ENCODE measurements at regions not wholly inside any gene's neighbourhood (a gene's known extent, or its start where the extent isn't known, plus 50 kb on each side); places are given as distances from the start of the nearest gene placed in this dataset.

- no peaks in the 10 kb centered on the region for H3K9me3 ChIP-seq
- peak overlapping the region in 1 of 4 donors; percentile 40 for H3K27ac ChIP-seq
- no peak for ATAC-seq
- H3K4me3 ChIP-seq: no peak overlapping the region
- no peak for TF ChIP-seq POLR2AphosphoS5 (IDR thresholded peaks at IDR 0.05)
- TF ChIP-seq EP300 (IDR thresholded peaks at IDR 0.05): no peak
- no peak for TF ChIP-seq CTCF (IDR thresholded peaks at IDR 0.05)
- no peak for TF ChIP-seq POLR2A (IDR thresholded peaks at IDR 0.05)
- no peaks in the 10 kb centered on the region for H3K36me3 ChIP-seq
- H3K4me1 ChIP-seq: peaks cover 0 to 7% (median 6%) of the 10 kb centered on the region in 3 donors
- H3K27me3 ChIP-seq: no peaks in the 10 kb centered on the region
- 37 to 86% methylated on average over 5 to 7 of the region's 8 CpGs for WGBS, 2 donors (ENCODE audit: low coverage in 1 of 2)
Observed at GRCh38 chr1:47645151-47645550, 207.3 kb downstream of the FOXD2 start.

- TF ChIP-seq POLR2A (IDR thresholded peaks at IDR 0.05): no peak
- TF ChIP-seq POLR2AphosphoS5 (IDR thresholded peaks at IDR 0.05): no peak
- TF ChIP-seq EP300 (IDR thresholded peaks at IDR 0.05): no peak
- TF ChIP-seq CTCF (IDR thresholded peaks at IDR 0.05): no peak
- Histone ChIP-seq H3K4me1 (peaks cover 0 to 7% (median 6%) of the 10 kb centered on the region in 3 donors), H3K4me3 (no peak overlapping the region), H3K27ac (no peak overlapping the region), H3K9me3 (no peaks in the 10 kb centered on the region), H3K27me3 (no peaks in the 10 kb centered on the region), H3K36me3 (no peaks in the 10 kb centered on the region)
- 100% methylated on average over 1 of the region's 1 CpG for WGBS, 2 donors (ENCODE audit: low coverage in 1 of 2)
- no peak for ATAC-seq
Observed at GRCh38 chr1:47646676-47647075, 208.8 kb downstream of the FOXD2 start.

- H3K4me3 ChIP-seq: no peak overlapping the region
- no peaks in the 10 kb centered on the region for H3K27me3 ChIP-seq
- H3K4me1 ChIP-seq: peaks cover 0 to 7% (median 6%) of the 10 kb centered on the region in 3 donors
- 93% methylated on average over 5 of the region's 5 CpGs; no CpG with 5 or more reads in 1 of the 2 donors for WGBS, 2 donors (ENCODE audit: low coverage in 1 of 2)
- H3K27ac ChIP-seq: no peak overlapping the region
- H3K36me3 ChIP-seq: no peaks in the 10 kb centered on the region
- no peak for TF ChIP-seq POLR2AphosphoS5 (IDR thresholded peaks at IDR 0.05)
- no peak for TF ChIP-seq EP300 (IDR thresholded peaks at IDR 0.05)
- no peak for ATAC-seq
- H3K9me3 ChIP-seq: no peaks in the 10 kb centered on the region
Observed at GRCh38 chr1:47647327-47647845, 209.5 kb downstream of the FOXD2 start.

- ATAC-seq: no peak
- Histone ChIP-seq H3K4me3 (no peak overlapping the region), H3K27ac (no peak overlapping the region), H3K9me3 (no peaks in the 10 kb centered on the region), H3K27me3 (peaks cover 21% of the 10 kb centered on the region), H3K4me1 (no peaks in the 10 kb centered on the region), H3K36me3 (no peaks in the 10 kb centered on the region)
- WGBS, 2 donors (ENCODE audit: low coverage in 1 of 2): 49 to 80% methylated on average over 2 to 7 of the region's 7 CpGs
- no peak for TF ChIP-seq POLR2A (IDR thresholded peaks at IDR 0.05)
- no peak for TF ChIP-seq POLR2AphosphoS5 (IDR thresholded peaks at IDR 0.05)
- no peak for TF ChIP-seq CTCF (IDR thresholded peaks at IDR 0.05)
- no peak for TF ChIP-seq EP300 (IDR thresholded peaks at IDR 0.05)
Observed at GRCh38 chr1:47650205-47650604, 212.4 kb downstream of the FOXD2 start.

- H3K4me1 ChIP-seq: no peaks in the 10 kb centered on the region
- H3K9me3 ChIP-seq: no peaks in the 10 kb centered on the region
- no peak for ATAC-seq
- no peak overlapping the region for H3K4me3 ChIP-seq
- no peak for TF ChIP-seq POLR2A (IDR thresholded peaks at IDR 0.05)
- no peaks in the 10 kb centered on the region for H3K36me3 ChIP-seq
- peaks cover 21% of the 10 kb centered on the region for H3K27me3 ChIP-seq
- no peak overlapping the region for H3K27ac ChIP-seq
- 25 to 36% methylated on average over 1 of the region's 1 CpG for WGBS, 2 donors (ENCODE audit: low coverage in 1 of 2)
Observed at GRCh38 chr1:47650611-47651010, 212.8 kb downstream of the FOXD2 start.

GRCh38 chr1:47651311-47652089 lies 213.7 kb downstream of the FOXD2 start:
- no peaks in the 10 kb centered on the region for H3K4me1 ChIP-seq
- no peak overlapping the region for H3K4me3 ChIP-seq
- no peaks in the 10 kb centered on the region for H3K36me3 ChIP-seq
- ATAC-seq: no peak
- TF ChIP-seq EP300 (IDR thresholded peaks at IDR 0.05): no peak
- no peak for TF ChIP-seq CTCF (IDR thresholded peaks at IDR 0.05)
- TF ChIP-seq POLR2A (IDR thresholded peaks at IDR 0.05): no peak
- no peak for TF ChIP-seq POLR2AphosphoS5 (IDR thresholded peaks at IDR 0.05)
- peaks cover 23% of the 10 kb centered on the region for H3K27me3 ChIP-seq
- H3K9me3 ChIP-seq: no peaks in the 10 kb centered on the region
- WGBS, 2 donors (ENCODE audit: low coverage in 1 of 2): 62 to 68% methylated on average over 7 to 8 of the region's 9 CpGs
- H3K27ac ChIP-seq: no peak overlapping the region

Data from gastroesophageal sphincter (tissue), 4 donors.